Left ventricle myocardium inferior (tissue), 1 donor: ENCODE measurements at regions not wholly inside any gene's neighbourhood (a gene's known extent, or its start where the extent isn't known, plus 50 kb on each side); places are given as distances from the start of the nearest gene placed in this dataset.

Source experiments
- DNase-seq: peaks from one replicate; pipeline ENCODE4 v3.0.0-alpha.2; 2020
- H3K27ac ChIP-seq: fragments of 200-600 bp; replicated peaks from 2 replicates; pipeline ENCODE4 v1.8.0; 2021
- H3K27me3 ChIP-seq: fragments of 200-600 bp; 2 replicates; pipeline ENCODE4 v1.8.0; 2021; ENCODE audit warnings: low read depth
- H3K36me3 ChIP-seq: fragments of 200-600 bp; 2 replicates; pipeline ENCODE4 v1.8.0; 2021
- H3K4me1 ChIP-seq: fragments of 200-600 bp; 2 replicates; pipeline ENCODE4 v1.8.0; 2021
- H3K4me3 ChIP-seq: fragments of 200-600 bp; 2 replicates; pipeline ENCODE4 v1.8.0; 2021; ENCODE audit warnings: mild to moderate bottlenecking, moderate library complexity
- H3K9me3 ChIP-seq: fragments of 200-600 bp; replicated peaks from 2 replicates; pipeline ENCODE4 v1.8.0; 2021
- CTCF ChIP-seq: fragments of 200-600 bp; IDR thresholded peaks from 2 replicates; pipeline ENCODE4 v1.8.0; 2021; ENCODE audit warnings: antibody characterized with exemption, mild to moderate bottlenecking, borderline replicate concordance
- intact Hi-C: fragments of 100-400 bp; cut with micrococcal nuclease; formaldehyde crosslinking; loops from one replicate; pipeline ENCODE4 v1.11.0; 2022
- donor health status: DM: no; HTN: yes; CAD: no; lungs with severe emphysema.

GRCh38 chr12:42944516-42944915, 355.0 kb upstream of the PRICKLE1 start:
- no peak for TF ChIP-seq CTCF
- no peak for DNase-seq
- no peak overlapping the region for H3K4me3 ChIP-seq
- H3K9me3 ChIP-seq: peaks cover 42% of the 10 kb centered on the region
- H3K36me3 ChIP-seq: no peaks in the 10 kb centered on the region
- H3K4me1 ChIP-seq: no peaks in the 10 kb centered on the region
- H3K27me3 ChIP-seq: no peaks in the 10 kb centered on the region
- intact Hi-C loops: no loop called here
- no peak overlapping the region for H3K27ac ChIP-seq

GRCh38 chr12:42936991-42937390, 347.4 kb upstream of the PRICKLE1 start:
- H3K27ac ChIP-seq: no peak overlapping the region
- intact Hi-C loops: no loop called here
- DNase-seq: no peak

GRCh38 chr12:42936260-42936659, 346.7 kb upstream of the PRICKLE1 start:
- peaks cover 30% of the 10 kb centered on the region for H3K9me3 ChIP-seq
- no peak overlapping the region for H3K4me3 ChIP-seq
- H3K36me3 ChIP-seq: no peaks in the 10 kb centered on the region
- no peak for TF ChIP-seq CTCF
- intact Hi-C loops: no loop called here
- DNase-seq: no peak
- H3K27ac ChIP-seq: no peak overlapping the region
- no peaks in the 10 kb centered on the region for H3K27me3 ChIP-seq
- H3K4me1 ChIP-seq: no peaks in the 10 kb centered on the region

More at GRCh38 chr12:42936991-42937390, 347.4 kb upstream of the PRICKLE1 start:
- Histone ChIP-seq H3K4me3 (no peak overlapping the region), H3K4me1 (no peaks in the 10 kb centered on the region), H3K36me3 (no peaks in the 10 kb centered on the region), H3K27me3 (no peaks in the 10 kb centered on the region), H3K9me3 (peaks cover 37% of the 10 kb centered on the region)
- no peak for TF ChIP-seq CTCF

DNA sequence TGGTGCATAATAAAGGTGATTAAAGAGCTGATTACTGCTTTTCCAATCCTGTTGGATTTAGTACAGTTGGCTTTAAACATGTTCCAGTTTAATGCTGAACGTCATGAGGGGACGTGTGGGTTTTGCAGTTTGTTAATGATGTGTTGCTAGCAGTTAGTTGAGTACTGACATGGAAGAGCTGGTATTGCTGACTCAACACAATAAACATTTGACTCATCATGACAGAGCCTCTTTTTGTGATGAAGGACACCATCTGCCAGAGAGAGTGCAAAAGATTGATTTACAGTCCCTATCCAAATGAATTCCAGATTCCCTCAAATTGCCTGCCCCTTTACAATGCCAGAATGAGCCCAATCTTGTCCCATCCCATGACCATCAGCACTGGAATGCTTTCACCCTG, 346.2 kb upstream of the PRICKLE1 start:
- H3K4me1 ChIP-seq: no peaks in the 10 kb centered on the region
- no peak for DNase-seq
- intact Hi-C loops: no loop called here
- no peak overlapping the region for H3K27ac ChIP-seq
- no peak overlapping the region for H3K4me3 ChIP-seq
- TF ChIP-seq CTCF: no peak
- H3K9me3 ChIP-seq: peaks cover 25% of the 10 kb centered on the region
- H3K27me3 ChIP-seq: no peaks in the 10 kb centered on the region
- H3K36me3 ChIP-seq: no peaks in the 10 kb centered on the region

DNA sequence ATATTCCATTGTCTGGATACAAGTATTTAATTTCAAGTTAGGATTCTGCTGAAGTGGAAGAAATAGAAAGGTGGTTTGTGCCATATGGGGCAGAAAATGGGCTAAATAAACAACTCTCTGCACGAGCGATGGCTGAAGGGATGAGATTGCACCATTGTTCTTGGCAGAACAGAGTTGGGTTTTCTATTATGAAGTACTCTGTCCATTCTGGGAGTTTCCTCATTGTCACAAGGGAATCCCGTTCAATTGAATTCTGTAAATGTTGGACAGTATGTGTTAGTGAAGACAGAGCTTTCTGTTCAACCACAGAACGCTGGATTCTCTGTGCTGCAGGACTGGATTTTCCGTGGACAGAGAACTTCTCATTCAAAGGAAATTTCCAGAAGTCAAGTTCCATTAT, 345.5 kb upstream of the PRICKLE1 start:
- DNase-seq: no peak
- Histone ChIP-seq H3K36me3 (no peaks in the 10 kb centered on the region), H3K4me1 (no peaks in the 10 kb centered on the region), H3K27me3 (no peaks in the 10 kb centered on the region), H3K27ac (no peak overlapping the region), H3K9me3 (peaks cover 21% of the 10 kb centered on the region), H3K4me3 (no peak overlapping the region)
- intact Hi-C loops: no loop called here
- no peak for TF ChIP-seq CTCF
